RPMI7951 (cell line): ENCODE measurements at regions not wholly inside any gene's neighbourhood (a gene's known extent, or its start where the extent isn't known, plus 50 kb on each side); places are given as distances from the start of the nearest gene placed in this dataset.
A peak's percentile ranks its signal among the peaks of the same experiment; 100 is the strongest.
"Not testable (repeated sequence)": the region's sequence is repeated elsewhere in the genome, so short reads cannot be mapped to it uniquely, and the experiment has no call there.

Experiments
- DNase-seq: peaks from one replicate; pipeline ENCODE4 v3.0.0-alpha.2; 2012; ENCODE audit warnings: low read depth

DNA sequence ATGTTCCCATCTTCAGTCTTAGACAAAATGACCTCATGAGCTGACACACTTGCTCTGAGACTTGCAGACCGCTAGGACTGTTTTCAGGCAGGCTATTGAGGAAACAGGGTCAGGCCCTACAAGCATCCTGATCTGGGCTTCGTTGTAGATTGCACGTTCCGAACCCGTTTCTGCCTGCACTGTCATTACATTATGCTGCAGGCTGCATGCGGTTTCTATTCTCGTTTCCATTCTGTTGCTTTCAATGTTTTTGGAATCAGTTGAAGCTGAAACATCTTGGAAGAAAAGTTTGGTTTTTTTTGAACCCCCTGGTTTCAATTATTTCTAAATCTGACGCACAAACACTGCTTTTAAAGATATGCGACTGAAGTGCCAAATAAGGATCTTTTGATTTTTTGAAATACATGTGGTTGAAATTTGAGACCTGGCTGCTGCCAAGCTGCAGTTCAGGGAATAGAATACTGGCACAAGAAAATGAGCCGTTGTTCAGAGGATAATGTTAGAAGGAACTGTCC is 716.1 kb upstream of the INTU start:
- peak; percentile 85 for DNase-seq

DNA sequence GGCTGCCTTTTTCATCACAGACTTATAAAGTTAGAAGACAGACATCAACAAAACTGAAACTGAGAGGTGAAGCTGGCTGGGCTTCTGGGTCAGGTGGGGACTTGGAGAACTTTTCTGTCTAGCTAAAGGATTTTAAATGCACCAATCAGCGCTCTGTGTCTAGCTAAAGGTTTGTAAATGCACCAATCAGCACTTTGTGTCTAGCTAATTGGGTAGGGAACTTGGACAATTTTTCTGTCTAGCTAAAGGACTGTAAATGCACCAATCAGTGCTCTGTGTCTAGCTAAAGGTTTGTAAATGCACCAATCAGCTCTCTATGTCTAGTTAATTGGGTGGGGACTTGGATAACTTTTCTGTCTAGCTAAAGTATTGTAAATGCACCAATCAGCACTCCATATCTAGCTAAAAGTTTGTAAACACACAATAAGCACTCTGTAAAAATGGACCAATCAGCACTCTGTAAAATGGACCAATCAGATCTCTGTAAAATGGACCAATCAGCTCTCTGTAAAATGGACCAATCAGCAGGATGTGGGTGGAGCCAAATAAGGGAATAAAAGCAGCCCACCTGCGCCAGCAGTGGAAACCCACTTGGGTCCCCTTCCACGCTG is 710.3 kb upstream of the INTU start:
- not testable (repeated sequence) for DNase-seq

GRCh38 chr4:126924237-126924636 is 708.5 kb upstream of the INTU start:
- no peak for DNase-seq

GRCh38 chr4:126930059-126930458 is 702.7 kb upstream of the INTU start:
- DNase-seq: not testable (repeated sequence)

DNA sequence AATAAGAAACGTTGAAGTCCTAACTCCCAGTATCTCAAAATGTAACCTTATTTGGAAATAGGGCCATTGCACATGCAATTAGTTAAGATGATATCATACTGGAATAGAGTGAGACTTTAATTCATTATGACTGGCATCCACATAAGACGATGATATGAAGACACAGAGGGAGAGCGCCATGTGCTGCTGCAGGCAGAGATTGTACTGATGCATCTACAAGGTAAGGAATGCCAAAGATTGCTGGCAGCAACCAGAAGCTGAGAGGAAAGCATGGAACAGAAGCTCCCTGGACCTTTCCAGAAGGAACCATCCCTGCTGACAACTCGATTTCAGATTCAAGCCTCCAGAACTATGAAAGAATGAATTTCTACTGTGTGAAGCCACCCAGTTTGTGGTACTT is 697.0 kb upstream of the INTU start:
- no peak for DNase-seq

GRCh38 chr4:126937342-126937741 is 695.4 kb upstream of the INTU start:
- no peak for DNase-seq

DNA sequence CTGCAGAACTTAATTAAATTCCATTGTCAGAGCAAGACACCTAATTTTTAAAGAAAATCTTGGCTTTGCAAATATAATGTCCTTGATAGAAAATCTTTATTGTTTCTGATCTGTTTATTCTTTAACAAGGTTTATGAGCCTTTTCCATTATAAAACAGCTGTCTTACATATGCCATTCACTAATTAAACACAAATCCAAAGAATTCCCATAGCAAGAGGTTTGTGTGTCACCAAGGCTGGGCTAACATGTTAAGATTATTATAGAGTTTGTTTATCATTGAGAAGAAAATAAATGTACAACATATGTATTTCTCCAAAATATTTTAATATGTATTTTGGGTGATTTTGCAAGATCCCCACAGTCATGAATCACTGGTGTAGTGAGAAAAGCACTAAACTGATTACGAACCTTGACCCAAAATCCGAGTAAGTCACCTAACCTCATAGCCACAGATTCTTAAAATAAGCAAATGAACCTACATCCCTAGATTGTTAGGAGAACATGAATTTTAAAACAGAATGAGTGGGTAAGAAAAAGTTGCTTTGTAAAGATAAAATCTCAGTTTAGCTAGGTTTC is 694.8 kb upstream of the INTU start:
- DNase-seq: no peak

GRCh38 chr4:126939401-126939800 is 693.4 kb upstream of the INTU start:
- peak; percentile 69 for DNase-seq

DNA sequence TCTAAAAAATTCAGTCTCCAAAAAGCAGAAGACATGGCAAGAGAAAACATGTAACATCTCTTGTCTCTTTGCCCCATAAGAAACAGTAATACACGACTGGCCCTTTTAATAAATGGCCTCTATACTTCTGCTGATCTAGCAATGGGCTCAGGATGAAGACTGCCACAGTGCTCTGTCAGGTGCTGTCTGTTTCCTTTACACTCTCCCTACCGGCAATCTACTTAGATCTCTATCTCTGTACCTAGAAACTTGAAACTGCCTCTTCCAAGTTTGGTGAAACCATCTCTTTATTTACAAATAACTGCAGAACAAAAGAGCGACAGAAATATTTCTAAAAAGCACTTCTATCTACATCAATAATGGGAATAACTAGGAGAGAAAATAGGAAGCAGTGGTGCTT is 685.2 kb upstream of the INTU start:
- DNase-seq: no peak

- DNase-seq: peak; percentile 16
These were observed 678.0 kb upstream of the INTU start for GRCh38 chr4:126954537-126955291.

GRCh38 chr4:126955292-126956183 is 677.2 kb upstream of the INTU start:
- DNase-seq: peak; percentile 41

DNA sequence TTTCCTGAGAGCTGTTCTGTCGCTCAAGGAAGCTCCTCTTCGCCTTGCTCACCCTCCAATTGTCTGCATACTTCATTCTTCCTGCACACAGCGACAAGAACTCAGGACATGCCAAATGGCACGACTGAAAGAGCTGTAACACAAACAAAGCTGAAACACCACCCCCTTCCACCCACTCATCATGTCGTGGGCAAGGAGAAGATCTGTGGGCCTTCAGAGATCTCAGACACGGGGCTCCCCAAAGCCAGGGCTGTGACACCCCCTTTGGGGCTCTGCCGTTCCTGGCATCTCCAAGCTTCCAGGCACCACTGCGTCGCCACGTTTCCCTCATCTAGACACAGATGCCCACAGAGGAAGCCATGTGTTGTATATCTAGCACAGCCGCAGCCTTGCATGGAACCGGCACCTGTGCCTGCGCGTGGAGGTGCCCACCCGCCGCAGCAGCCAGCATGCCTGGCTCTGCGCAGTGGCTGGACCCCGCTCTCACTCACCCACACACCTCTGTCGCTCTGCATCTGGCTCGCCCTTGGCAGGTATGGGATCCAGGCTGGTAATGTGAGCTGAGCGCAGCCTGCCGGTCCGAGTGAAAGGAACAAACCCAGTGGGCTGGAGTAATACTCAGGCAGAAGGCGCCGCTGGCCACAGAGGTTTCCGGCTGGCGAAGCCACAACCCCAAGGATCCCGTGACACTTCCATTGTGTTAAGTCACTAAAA is 676.4 kb upstream of the INTU start:
- DNase-seq: no peak

DNA sequence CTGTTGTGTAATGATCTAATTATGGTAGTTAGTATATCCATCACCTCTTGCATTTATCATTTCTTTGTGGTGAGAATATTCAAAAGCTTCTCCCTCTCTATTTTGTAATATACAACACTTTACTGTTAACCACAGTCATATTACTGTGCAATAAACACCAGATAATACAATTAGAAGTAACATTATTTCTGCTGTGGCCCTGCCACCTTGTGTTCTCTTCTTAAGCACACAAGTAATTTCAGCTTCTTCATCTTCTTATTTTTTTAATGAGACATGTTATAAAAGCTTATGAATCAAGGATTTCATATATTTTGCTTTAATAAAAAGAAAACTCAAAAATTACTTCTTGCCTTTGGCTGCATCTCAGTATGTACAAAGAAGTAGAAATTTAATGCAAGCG is 675.2 kb upstream of the INTU start:
- DNase-seq: peak; percentile 31

DNA sequence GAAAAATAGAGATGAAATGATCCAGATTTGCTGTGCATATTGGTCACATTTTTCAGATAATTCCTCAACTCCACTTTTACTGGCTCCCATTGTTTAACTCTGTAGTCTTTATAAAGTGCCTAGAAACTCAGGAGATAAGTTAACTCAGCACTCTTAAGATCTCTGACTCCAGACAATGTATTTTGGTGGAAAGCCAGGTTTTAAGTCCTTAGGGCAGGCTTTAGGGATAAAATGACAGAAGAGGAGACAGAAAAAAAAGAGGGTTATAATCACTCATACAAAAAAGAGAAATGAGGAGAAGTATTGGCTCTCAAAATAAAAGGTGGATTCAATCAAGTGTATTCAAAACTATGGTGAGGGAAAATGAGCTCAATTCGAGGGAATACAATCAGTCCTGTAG is 674.8 kb upstream of the INTU start:
- DNase-seq: no peak

DNA sequence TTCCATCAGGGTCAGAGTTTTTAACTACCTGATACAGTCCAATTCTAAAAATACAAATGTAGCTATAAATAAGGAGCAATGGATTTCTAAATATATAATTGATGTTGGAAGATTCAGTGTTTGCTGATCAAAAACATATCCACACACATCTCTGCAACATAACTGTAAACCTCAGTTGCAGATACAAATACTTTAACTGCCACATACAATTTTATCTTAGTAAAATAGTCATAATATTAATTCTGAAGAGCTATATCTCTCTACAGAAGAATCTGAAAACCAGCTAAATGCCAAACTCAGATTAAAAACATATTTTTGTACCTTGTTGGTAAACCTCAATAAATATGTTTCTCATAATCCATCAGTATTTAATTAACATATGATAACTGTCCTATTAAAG is 674.3 kb upstream of the INTU start:
- no peak for DNase-seq

DNA sequence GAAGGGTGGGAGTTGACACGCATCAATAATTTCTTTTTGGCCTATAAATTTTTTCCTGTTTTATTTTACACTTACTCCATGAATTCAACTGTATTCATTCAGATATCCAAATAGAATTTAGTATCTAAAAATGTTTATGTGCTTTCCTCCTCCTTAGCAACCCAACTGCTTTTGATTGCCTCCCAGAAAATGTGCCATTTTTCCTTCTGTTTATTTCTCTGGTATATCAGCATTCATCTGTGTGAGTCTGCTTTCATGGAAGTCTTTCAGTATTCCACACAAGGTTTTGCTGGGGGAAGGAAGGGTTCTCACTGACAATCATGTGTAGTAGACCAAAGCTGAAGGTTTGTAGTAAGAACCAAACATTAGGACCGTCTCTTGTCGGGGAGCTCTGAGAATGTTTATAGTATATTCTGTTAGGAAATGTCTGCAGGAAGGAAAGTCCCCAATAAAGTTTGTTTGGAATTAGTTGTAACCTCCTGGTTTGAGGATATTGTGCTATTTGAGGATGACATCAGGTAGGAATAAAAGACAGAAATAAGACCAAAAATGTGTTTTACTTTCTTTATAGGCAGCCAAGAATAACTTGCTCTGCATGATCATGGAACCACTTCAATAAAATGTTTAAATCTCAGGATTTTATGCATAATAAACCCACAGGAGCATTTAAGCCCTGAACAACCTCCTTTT is 673.6 kb upstream of the INTU start:
- DNase-seq: no peak

GRCh38 chr4:126960760-126961159 is 672.0 kb upstream of the INTU start:
- no peak for DNase-seq

- DNase-seq: no peak
These were observed 671.1 kb upstream of the INTU start for GRCh38 chr4:126961661-126962060.

DNA sequence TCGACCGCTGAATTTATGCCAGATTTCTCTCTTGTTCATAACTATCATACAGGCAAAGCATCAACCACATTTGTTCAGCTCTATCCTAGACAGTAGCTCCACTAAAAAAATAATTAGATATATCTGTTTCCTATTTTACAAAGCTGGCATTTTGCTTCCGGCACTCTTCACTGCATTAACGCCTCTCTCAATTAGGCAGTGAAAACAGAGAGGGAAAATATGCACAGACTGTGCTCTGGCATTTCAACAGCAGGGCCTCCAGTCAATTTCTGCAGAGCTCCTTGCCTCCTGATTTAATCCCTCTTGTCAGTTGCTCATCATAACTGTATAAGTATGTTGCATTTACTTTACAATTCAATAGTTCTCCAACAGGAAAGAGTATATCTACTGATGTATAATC is 666.9 kb upstream of the INTU start:
- DNase-seq: no peak

DNA sequence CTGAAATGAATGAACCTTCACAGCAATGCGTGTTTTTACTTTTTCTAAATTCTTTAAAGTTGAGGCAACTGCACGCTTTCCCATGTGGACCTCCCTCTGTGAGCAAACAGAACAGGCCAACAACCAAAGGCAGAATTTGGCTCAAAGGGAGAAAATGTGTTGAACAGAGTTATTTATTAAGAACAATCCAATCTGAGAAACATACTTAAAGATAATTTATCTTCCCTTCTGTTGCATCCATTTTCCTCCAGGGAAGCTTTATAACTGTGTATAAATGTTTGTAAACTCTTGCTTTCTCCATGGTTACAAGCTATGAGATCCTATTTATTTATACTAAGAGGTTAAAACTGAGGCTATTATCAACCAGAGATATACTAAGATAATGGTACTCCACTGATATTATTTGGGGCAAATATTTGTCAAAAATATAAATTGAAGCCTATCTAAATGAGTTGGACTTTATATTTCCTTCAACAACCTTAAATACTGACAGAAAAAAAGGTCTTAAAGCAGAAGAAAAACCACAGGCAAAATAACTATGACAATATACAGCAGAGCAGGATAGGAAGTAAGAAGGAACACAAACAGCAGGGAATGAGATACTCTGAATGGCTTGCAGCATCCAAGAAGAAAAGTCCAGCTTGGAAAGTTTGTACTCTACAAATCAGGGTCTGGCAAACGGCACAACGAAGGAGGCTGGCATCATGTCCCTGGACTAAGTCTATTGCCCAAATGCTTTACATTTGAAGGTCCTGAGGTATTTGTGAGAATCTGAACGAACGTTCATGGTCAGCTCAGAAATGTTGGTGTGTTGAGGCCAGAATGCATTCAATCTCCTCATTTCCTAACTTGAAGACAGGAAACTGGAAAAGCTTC is 663.2 kb upstream of the INTU start:
- DNase-seq: no peak
